HG02943 (cell line): ENCODE measurements at regions not wholly inside any gene's neighbourhood (a gene's known extent, or its start where the extent isn't known, plus 50 kb on each side); places are given as distances from the start of the nearest gene placed in this dataset.

Source experiments
- ATAC-seq: cut with Tn5 transposase; IDR thresholded peaks from one replicate; pipeline ENCODE4 v1.9.1; 2021; ENCODE audit warnings: mild to moderate bottlenecking, low read depth, moderate library complexity; ENCODE audit not compliant: unreplicated experiment

GRCh38 chr7:131753620-131754222 is 197.3 kb upstream of the PODXL start:
- ATAC-seq = no peak

GRCh38 chr7:131747658-131748232 is 191.3 kb upstream of the PODXL start:
- ATAC-seq = no peak

- no peak for ATAC-seq
Measured at GRCh38 chr7:131745390-131746248, 189.2 kb upstream of the PODXL start.

GRCh38 chr7:131741446-131741845 is 185.0 kb upstream of the PODXL start:
- no peak for ATAC-seq

GRCh38 chr7:131737746-131738465 is 181.5 kb upstream of the PODXL start:
- ATAC-seq = no peak

GRCh38 chr7:131735101-131735500 is 178.7 kb upstream of the PODXL start:
- no peak for ATAC-seq

- ATAC-seq = no peak
Measured at GRCh38 chr7:131733604-131734003, 177.2 kb upstream of the PODXL start.

- no peak for ATAC-seq
Measured at GRCh38 chr7:131727189-131727588, 170.8 kb upstream of the PODXL start.

GRCh38 chr7:131726686-131727085 is 170.3 kb upstream of the PODXL start:
- ATAC-seq = no peak

GRCh38 chr7:131726031-131726430 is 169.6 kb upstream of the PODXL start:
- ATAC-seq = no peak

- no peak for ATAC-seq
Measured at GRCh38 chr7:131724776-131725345, 168.4 kb upstream of the PODXL start.

- no peak for ATAC-seq
Measured at GRCh38 chr7:131723926-131724325, 167.5 kb upstream of the PODXL start.

- no peak for ATAC-seq
Measured at GRCh38 chr7:131722371-131722770, 165.9 kb upstream of the PODXL start.

- no peak for ATAC-seq
Measured at GRCh38 chr7:131721660-131722059, 165.2 kb upstream of the PODXL start.

- ATAC-seq = no peak
Measured at GRCh38 chr7:131720703-131721102, 164.3 kb upstream of the PODXL start.

- no peak for ATAC-seq
Measured at GRCh38 chr7:131717181-131717580, 160.8 kb upstream of the PODXL start.

- no peak for ATAC-seq
Measured at GRCh38 chr7:131699323-131699722, 142.9 kb upstream of the PODXL start.

- no peak for ATAC-seq
Measured at GRCh38 chr7:131692131-131692960, 135.9 kb upstream of the PODXL start.

GRCh38 chr7:131691454-131692130 is 135.2 kb upstream of the PODXL start:
- no peak for ATAC-seq
